Motor neuron (in vitro differentiated cells): ENCODE measurements at regions not wholly inside any gene's neighbourhood (a gene's known extent, or its start where the extent isn't known, plus 50 kb on each side); places are given as distances from the start of the nearest gene placed in this dataset.
A peak's percentile ranks its signal among the peaks of the same experiment; 100 is the strongest.

Experiments used
- ATAC-seq, 8 experiments: fragments of 200-7000 bp; cut with Tn5 transposase; replicated peaks in 6 of 8; 2 replicates each; pipeline ENCODE4 v1.8.0; 2021; ENCODE audit warnings: mild to moderate bottlenecking in 8 of 8, moderate library complexity in 8 of 8
- H3K27ac ChIP-seq, 2 donors: fragments of 250-450 bp; sonication (Bioruptor Pico); 2 replicates each; pipeline ENCODE4 v1.9.0; 2021; ENCODE audit warnings: antibody characterized with exemption in 2 of 2, mild to moderate bottlenecking in 2 of 2, moderate library complexity in 1 of 2
- H3K4me1 ChIP-seq, 2 donors: fragments of 250-450 bp; sonication (Bioruptor Pico); replicated peaks in 1 of 2; 2 replicates each; pipeline ENCODE4 v1.6.1; 2021; ENCODE audit warnings: antibody characterized with exemption in 2 of 2, mild to moderate bottlenecking in 2 of 2, moderate library complexity in 1 of 2
- H3K4me3 ChIP-seq, 5 donors: fragments of 250-450 bp; sonication (Bioruptor Pico); 2 replicates each; pipeline ENCODE4 v1.9.0; 2021; ENCODE audit warnings: antibody characterized with exemption in 5 of 5, mild to moderate bottlenecking in 5 of 5, moderate library complexity in 4 of 5
- WGBS, 10 experiments: fragments of 450-650 bp; shearing (Covaris generic); methylation state at CpG; one replicate each; pipeline ENCODE4 v1.0.0; 2022; 5-methylcytosine and 5-hydroxymethylcytosine counted together
- in situ Hi-C, 9 experiments: fragments of 400-800 bp; cut with MboI; loops; one replicate each; pipeline ENCODE4 v1.15.0; 2021; ENCODE audit warnings: low sequenced_read_pairs in 9 of 9, low pct_unique_long_range_greater_than_20kb in 2 of 9; ENCODE audit not compliant: unreplicated experiment in 9 of 9

GRCh38 chr10:4635388-4635787 is 190.6 kb upstream of the AKR1E2 start:
- Histone ChIP-seq H3K4me3 (no peak overlapping the region), H3K27ac (no peak overlapping the region), H3K4me1 (peaks cover 0 to 8% of the 10 kb centered on the region in 2 donors)
- in situ Hi-C loops: no loop called here
- WGBS, 10 experiments: 30 to 95% (median 85%) methylated on average over 3 to 5 of the region's 5 CpGs
- peak in 2 of 8 experiments; percentile 44 to 80 for ATAC-seq

- H3K4me3 ChIP-seq: no peak overlapping the region
- no peak for ATAC-seq
- in situ Hi-C loops: no loop called here
- no peak overlapping the region for H3K27ac ChIP-seq
- 63 to 100% (median 89%) methylated on average over 1 to 8 of the region's 8 CpGs; no CpG with 5 or more reads in 1 of the 10 experiments for WGBS, 10 experiments
- peaks cover 0 to 8% of the 10 kb centered on the region in 2 donors for H3K4me1 ChIP-seq
These were observed 192.2 kb upstream of the AKR1E2 start for GRCh38 chr10:4633776-4634175.

- Histone ChIP-seq H3K4me1 (peaks cover 0 to 8% of the 10 kb centered on the region in 2 donors), H3K4me3 (no peak overlapping the region), H3K27ac (no peak overlapping the region)
- in situ Hi-C loops: no loop called here
- ATAC-seq: no peak
- 80 to 100% (median 89%) methylated on average over 1 to 8 of the region's 8 CpGs; no CpG with 5 or more reads in 3 of the 10 experiments for WGBS, 10 experiments
These were observed 192.8 kb upstream of the AKR1E2 start for GRCh38 chr10:4633186-4633585.

- WGBS, 10 experiments: 74 to 100% (median 93%) methylated on average over 2 to 5 of the region's 5 CpGs; no CpG with 5 or more reads in 4 of the 10 experiments
- peak in 2 of 8 experiments; percentile 31 to 38 for ATAC-seq
- no peak overlapping the region for H3K4me3 ChIP-seq
- in situ Hi-C loops: no loop called here
- no peak overlapping the region for H3K27ac ChIP-seq
- peaks cover 0 to 8% of the 10 kb centered on the region in 2 donors for H3K4me1 ChIP-seq
These were observed 193.2 kb upstream of the AKR1E2 start for GRCh38 chr10:4632757-4633156.

- Histone ChIP-seq H3K4me3 (no peak overlapping the region), H3K4me1 (peaks cover 0 to 19% of the 10 kb centered on the region in 2 donors), H3K27ac (no peak overlapping the region)
- in situ Hi-C loops: no loop called here
- no peak for ATAC-seq
- 86 to 100% (median 100%) methylated on average over 1 to 3 of the region's 3 CpGs; no CpG with 5 or more reads in 3 of the 10 experiments for WGBS, 10 experiments
These were observed 199.1 kb upstream of the AKR1E2 start for GRCh38 chr10:4626919-4627318.

GRCh38 chr10:4623757-4624420 is 202.1 kb upstream of the AKR1E2 start:
- no peak overlapping the region for H3K4me3 ChIP-seq
- in situ Hi-C loops: no loop called here
- peaks cover 0 to 21% of the 10 kb centered on the region in 2 donors for H3K4me1 ChIP-seq
- peak in 2 of 8 experiments; percentile 25 to 31 for ATAC-seq
- H3K27ac ChIP-seq: no peak overlapping the region
- WGBS, 10 experiments: 13 to 100% (median 61%) methylated on average over 1 of the region's 1 CpG; no CpG with 5 or more reads in 4 of the 10 experiments

- in situ Hi-C loops: no loop called here
- no peak overlapping the region for H3K27ac ChIP-seq
- peak in 2 of 8 experiments; percentile 29 to 35 for ATAC-seq
- H3K4me1 ChIP-seq: peaks cover 0 to 21% of the 10 kb centered on the region in 2 donors
- 60 to 95% (median 90%) methylated on average over 1 to 7 of the region's 7 CpGs; no CpG with 5 or more reads in 1 of the 10 experiments for WGBS, 10 experiments
- H3K4me3 ChIP-seq: no peak overlapping the region
These were observed 202.8 kb upstream of the AKR1E2 start for GRCh38 chr10:4623200-4623599.

GRCh38 chr10:4622384-4622783 is 203.6 kb upstream of the AKR1E2 start:
- H3K27ac ChIP-seq: no peak overlapping the region
- H3K4me3 ChIP-seq: no peak overlapping the region
- WGBS, 10 experiments: 0 to 100% (median 64%) methylated on average over 1 to 2 of the region's 2 CpGs; no CpG with 5 or more reads in 1 of the 10 experiments
- in situ Hi-C loops: no loop called here
- H3K4me1 ChIP-seq: peaks cover 0 to 21% of the 10 kb centered on the region in 2 donors
- ATAC-seq: peak in 6 of 8 experiments; percentile 18 to 91 (median 65)

- ATAC-seq: peak in 2 of 8 experiments; percentile 84 to 89
- Histone ChIP-seq H3K4me3 (no peak overlapping the region), H3K27ac (no peak overlapping the region), H3K4me1 (peaks cover 0 to 8% of the 10 kb centered on the region in 2 donors)
- WGBS, 10 experiments: 25 to 83% (median 67%) methylated on average over 1 of the region's 1 CpG; no CpG with 5 or more reads in 3 of the 10 experiments
- in situ Hi-C loops: no loop called here
These were observed 208.4 kb upstream of the AKR1E2 start for GRCh38 chr10:4617589-4617988.

GRCh38 chr10:4615042-4615441 is 211.0 kb upstream of the AKR1E2 start:
- ATAC-seq: no peak
- H3K4me3 ChIP-seq: no peak overlapping the region
- H3K4me1 ChIP-seq: no peaks in the 10 kb centered on the region
- WGBS, 10 experiments: 80 to 100% (median 100%) methylated on average over 1 of the region's 1 CpG; no CpG with 5 or more reads in 3 of the 10 experiments
- no peak overlapping the region for H3K27ac ChIP-seq
- in situ Hi-C loops: no loop called here

- ATAC-seq: no peak
- Histone ChIP-seq H3K4me1 (peaks cover 0 to 2% of the 10 kb centered on the region in 2 donors), H3K4me3 (no peak overlapping the region), H3K27ac (no peak overlapping the region)
- in situ Hi-C loops: no loop called here
- 0 to 100% (median 50%) methylated on average over 1 of the region's 1 CpG; no CpG with 5 or more reads in 3 of the 10 experiments for WGBS, 10 experiments
These were observed 216.8 kb upstream of the AKR1E2 start for GRCh38 chr10:4609251-4609650.

GRCh38 chr10:4607681-4608080 is 218.3 kb upstream of the AKR1E2 start:
- in situ Hi-C loops: no loop called here
- no peak for ATAC-seq
- H3K4me3 ChIP-seq: no peak overlapping the region
- H3K27ac ChIP-seq: no peak overlapping the region
- 57 to 100% (median 75%) methylated on average over 2 to 7 of the region's 13 CpGs; no CpG with 5 or more reads in 1 of the 10 experiments for WGBS, 10 experiments
- peaks cover 0 to 8% of the 10 kb centered on the region in 2 donors for H3K4me1 ChIP-seq

- peaks cover 0 to 8% of the 10 kb centered on the region in 2 donors for H3K4me1 ChIP-seq
- in situ Hi-C loops: no loop called here
- ATAC-seq: no peak
- no peak overlapping the region for H3K4me3 ChIP-seq
- no peak overlapping the region for H3K27ac ChIP-seq
- WGBS, 10 experiments: 85 to 100% (median 92%) methylated on average over 1 to 6 of the region's 6 CpGs
These were observed 219.0 kb upstream of the AKR1E2 start for GRCh38 chr10:4606856-4607636.
